DND-41 (cell line): ENCODE measurements at regions not wholly inside any gene's neighbourhood (a gene's known extent, or its start where the extent isn't known, plus 50 kb on each side); places are given as distances from the start of the nearest gene placed in this dataset.
"Not testable (repeated sequence)": the region's sequence is repeated elsewhere in the genome, so short reads cannot be mapped to it uniquely, and the experiment has no call there.

ENCODE experiments used
- ATAC-seq: fragments of 200-7000 bp; cut with Tn5 transposase; 3 replicates; pipeline ENCODE4 v1.9.1; 2021; ENCODE audit warnings: low read depth; ENCODE audit not compliant: insufficient read depth
- DNase-seq: peaks from one replicate; pipeline ENCODE4 v3.0.0-alpha.2; 2020
- H2AFZ ChIP-seq: 2 replicates; pipeline ENCODE4 v1.6.0; 2012; ENCODE audit warnings: low read depth, low read length
- H3K27ac ChIP-seq: 2 replicates; pipeline ENCODE4 v1.5.1; 2012; ENCODE audit warnings: low read length, inconsistent platforms
- H3K27me3 ChIP-seq: fragments of 200-600 bp; sonication (generic); 2 replicates; pipeline ENCODE4 v1.6.0; 2012; ENCODE audit warnings: low read length, mild to moderate bottlenecking, inconsistent platforms; ENCODE audit not compliant: insufficient read depth, poor library complexity
- H3K36me3 ChIP-seq: 2 replicates; pipeline ENCODE4 v1.5.1; 2012; ENCODE audit warnings: low read length, inconsistent platforms; ENCODE audit not compliant: insufficient read depth
- H3K4me1 ChIP-seq: 2 replicates; pipeline ENCODE4 v1.5.1; 2012; ENCODE audit warnings: mild to moderate bottlenecking, low read length; ENCODE audit not compliant: insufficient read depth
- H3K4me2 ChIP-seq: 2 replicates; pipeline ENCODE4 v1.6.0; 2012; ENCODE audit warnings: mild to moderate bottlenecking, moderate library complexity, low read length, inconsistent platforms; ENCODE audit not compliant: insufficient read depth
- H3K4me3 ChIP-seq, 2 experiments: fragments of 200-600 bp in 1 of 2; shearing (Covaris generic) in 1 of 2; 2 replicates each; pipeline ENCODE4 v1.5.1; 2012 to 2016; ENCODE audit warnings: inconsistent platforms in 2 of 2, low read length in 2 of 2, mild to moderate bottlenecking in 2 of 2, low read depth in 1 of 2, moderate library complexity in 1 of 2
- H3K79me2 ChIP-seq: 2 replicates; pipeline ENCODE4 v1.6.0; 2012; ENCODE audit warnings: low read length, inconsistent platforms; ENCODE audit not compliant: insufficient read depth
- H3K9ac ChIP-seq: 2 replicates; pipeline ENCODE4 v1.6.0; 2012; ENCODE audit warnings: low read depth, mild to moderate bottlenecking, inconsistent platforms, low read length, moderate library complexity
- H3K9me3 ChIP-seq: 2 replicates; pipeline ENCODE4 v1.5.1; 2012; ENCODE audit warnings: low read length, moderate library complexity, mild to moderate bottlenecking, inconsistent platforms; ENCODE audit not compliant: insufficient read depth, severe bottlenecking
- H4K20me1 ChIP-seq: 2 replicates; pipeline ENCODE4 v1.6.0; 2012; ENCODE audit warnings: low read length; ENCODE audit not compliant: insufficient read depth
- CTCF ChIP-seq: IDR thresholded peaks from 2 replicates; pipeline ENCODE4 v1.5.1; 2012; ENCODE audit warnings: borderline replicate concordance, low read length, moderate library complexity, mild to moderate bottlenecking; ENCODE audit not compliant: poor library complexity, severe bottlenecking; ENCODE audit errors: extremely low read depth
- EZH2 ChIP-seq: IDR thresholded peaks from 3 replicates; pipeline ENCODE4 v1.6.1; 2012; ENCODE audit warnings: borderline replicate concordance, low read depth, mild to moderate bottlenecking, moderate library complexity, low read length, inconsistent platforms; ENCODE audit not compliant: severe bottlenecking

- Histone ChIP-seq H3K36me3 (no peaks in the 10 kb centered on the region), H3K4me3 (no peak overlapping the region), H3K27me3 (peaks cover 5% of the 10 kb centered on the region), H4K20me1 (no peaks in the 10 kb centered on the region), H3K9me3 (no peaks in the 10 kb centered on the region), H3K4me2 (no peak overlapping the region), H3K4me1 (no peaks in the 10 kb centered on the region), H3K9ac (no peak overlapping the region), H3K79me2 (no peaks in the 10 kb centered on the region), H3K27ac (no peak overlapping the region), H2AFZ (no peak overlapping the region)
- TF ChIP-seq CTCF (no peak), EZH2 (no peak)
- no peak for ATAC-seq
- DNase-seq = no peak
Measured at GRCh38 chr4:86508436-86508835, 85.7 kb upstream of the PTPN13 start.

DNA sequence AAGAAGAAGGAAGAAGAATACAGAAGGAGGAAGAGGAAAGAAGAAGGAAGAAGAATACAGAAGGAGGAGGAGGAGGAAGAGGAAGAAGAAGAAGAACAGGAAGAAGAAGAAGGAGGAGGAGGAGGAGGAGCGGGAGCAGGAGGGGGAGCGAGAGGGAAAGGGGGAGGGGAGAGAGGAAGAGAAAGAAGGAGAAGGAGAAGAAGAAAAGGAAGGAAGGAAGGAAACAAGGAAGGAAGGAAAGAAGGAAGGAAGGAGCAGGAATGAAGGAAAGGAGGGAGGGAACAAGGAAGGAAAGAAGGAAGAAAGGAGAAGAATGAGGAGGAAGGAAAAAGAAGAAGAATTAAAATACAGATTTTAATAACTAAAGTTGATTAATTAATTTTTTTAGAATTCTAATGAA, 82.5 kb upstream of the PTPN13 start:
- Histone ChIP-seq H3K36me3 (no peaks in the 10 kb centered on the region), H3K9me3 (no peaks in the 10 kb centered on the region), H3K27me3 (no peaks in the 10 kb centered on the region), H3K27ac (no peak overlapping the region), H2AFZ (no peak overlapping the region), H3K4me2 (no peak overlapping the region), H4K20me1 (no peaks in the 10 kb centered on the region), H3K79me2 (no peaks in the 10 kb centered on the region), H3K4me1 (no peaks in the 10 kb centered on the region), H3K9ac (no peak overlapping the region), H3K4me3 (no peak overlapping the region)
- DNase-seq (no peak), ATAC-seq (no peak)
- TF ChIP-seq CTCF (no peak), EZH2 (no peak)

DNA sequence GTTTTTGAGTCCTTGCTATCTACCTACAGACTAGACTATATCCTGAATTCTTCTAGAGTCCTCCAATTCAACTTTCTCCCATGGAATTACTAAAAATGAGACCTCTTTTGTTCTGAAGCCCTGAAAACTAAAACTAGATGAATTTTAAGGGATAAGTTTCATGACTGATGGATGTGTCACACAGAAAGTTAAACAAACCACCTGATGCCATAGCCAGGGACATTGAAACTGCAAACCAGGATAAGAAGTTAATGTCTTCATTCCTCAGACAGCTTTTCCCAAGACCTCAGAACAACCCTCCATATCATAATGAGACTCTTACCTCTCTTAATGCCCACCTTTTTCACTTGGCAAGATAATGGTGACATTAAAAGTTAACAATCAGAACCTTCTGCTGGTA, 81.5 kb upstream of the PTPN13 start:
- Histone ChIP-seq H3K79me2 (no peaks in the 10 kb centered on the region), H3K4me2 (no peak overlapping the region), H2AFZ (no peak overlapping the region), H3K9ac (no peak overlapping the region), H3K27me3 (no peaks in the 10 kb centered on the region), H3K27ac (no peak overlapping the region), H3K4me3 (no peak overlapping the region), H3K36me3 (no peaks in the 10 kb centered on the region), H4K20me1 (no peaks in the 10 kb centered on the region), H3K9me3 (no peaks in the 10 kb centered on the region), H3K4me1 (no peaks in the 10 kb centered on the region)
- DNase-seq (no peak), ATAC-seq (no peak)
- TF ChIP-seq EZH2 (no peak), CTCF (no peak)

GRCh38 chr4:86515963-86516362, 78.2 kb upstream of the PTPN13 start:
- DNase-seq, H3K79me2 ChIP-seq, H3K36me3 ChIP-seq, H2AFZ ChIP-seq, H3K9me3 ChIP-seq, H3K4me1 ChIP-seq, H3K4me2 ChIP-seq, H3K9ac ChIP-seq, H3K27me3 ChIP-seq, ATAC-seq, H3K4me3 ChIP-seq, H3K27ac ChIP-seq, H4K20me1 ChIP-seq: not testable (repeated sequence)
